GM12878 (cell line): ENCODE measurements at regions not wholly inside any gene's neighbourhood (a gene's known extent, or its start where the extent isn't known, plus 50 kb on each side); places are given as distances from the start of the nearest gene placed in this dataset.

Experiments
- BHLHE40 ChIP-seq, 2 experiments: fragments of 450-650 bp in 1 of 2; IDR thresholded peaks; 2 replicates each; pipeline ENCODE4 v1.6.1; 2011 to 2017; ENCODE audit warnings: low read depth in 2 of 2, borderline replicate concordance in 1 of 2, improper control_type of control experiment in 1 of 2, low read length in 1 of 2, mild to moderate bottlenecking in 1 of 2
- CBX5 ChIP-seq: sonication (generic); IDR thresholded peaks from 2 replicates; pipeline ENCODE4 v1.6.1; 2016; ENCODE audit warnings: low read depth, moderate library complexity, mild to moderate bottlenecking, inconsistent platforms
- DPF2 ChIP-seq: fragments of 450-650 bp; IDR thresholded peaks from 2 replicates; pipeline ENCODE4 v1.6.1; 2017; ENCODE audit warnings: mild to moderate bottlenecking
- E2F4 ChIP-seq: IDR thresholded peaks from 2 replicates; pipeline ENCODE4 v1.6.1; 2012; ENCODE audit warnings: low read depth, low read length, improper control_type of control experiment
- FOS ChIP-seq: IDR thresholded peaks from 3 replicates; pipeline ENCODE4 v1.6.1; 2011; ENCODE audit warnings: borderline replicate concordance; ENCODE audit not compliant: insufficient read length; ENCODE audit errors: extremely low read depth
- FOXK2 ChIP-seq: fragments of 450-650 bp; IDR thresholded peaks from 2 replicates; pipeline ENCODE4 v1.6.1; 2017; ENCODE audit warnings: mild to moderate bottlenecking, moderate library complexity
- GATAD2B ChIP-seq: fragments of 450-650 bp; conservative IDR thresholded peaks from 2 replicates; pipeline ENCODE4 v1.6.1; 2017; ENCODE audit warnings: low read depth, mild to moderate bottlenecking, moderate library complexity
- HDAC2 ChIP-seq: fragments of 200-600 bp; sonication (generic); IDR thresholded peaks from 2 replicates; pipeline ENCODE4 v1.6.1; 2017
- IKZF1 ChIP-seq: fragments of 450-650 bp; conservative IDR thresholded peaks from 2 replicates; pipeline ENCODE4 v1.6.1; 2017; ENCODE audit warnings: antibody characterized with exemption, mild to moderate bottlenecking
- KDM1A ChIP-seq: fragments of 200-600 bp; sonication (generic); IDR thresholded peaks from 2 replicates; pipeline ENCODE4 v1.6.1; 2016; ENCODE audit warnings: borderline replicate concordance
- LARP7 ChIP-seq: fragments of 450-650 bp; IDR thresholded peaks from 2 replicates; pipeline ENCODE4 v1.6.1; 2017; ENCODE audit warnings: mild to moderate bottlenecking
- PAX8 ChIP-seq: fragments of 450-650 bp; IDR thresholded peaks from 2 replicates; pipeline ENCODE4 v1.6.1; 2017; ENCODE audit warnings: mild to moderate bottlenecking, moderate library complexity
- PKNOX1 ChIP-seq: fragments of 450-650 bp; IDR thresholded peaks from 2 replicates; pipeline ENCODE4 v1.6.1; 2016; ENCODE audit warnings: mild to moderate bottlenecking
- POLR2AphosphoS5 ChIP-seq: IDR thresholded peaks from 2 replicates; pipeline ENCODE4 v1.6.1; 2011; ENCODE audit warnings: mild to moderate bottlenecking, low read length, inconsistent platforms
- RELB ChIP-seq: fragments of 450-650 bp; IDR thresholded peaks from 2 replicates; pipeline ENCODE4 v1.6.1; 2017; ENCODE audit warnings: low read depth, mild to moderate bottlenecking, moderate library complexity
- RUNX3 ChIP-seq: IDR thresholded peaks from 2 replicates; pipeline ENCODE4 v1.6.1; 2012; ENCODE audit warnings: low read length, inconsistent platforms
- SMARCA5 ChIP-seq: fragments of 450-650 bp; IDR thresholded peaks from 2 replicates; pipeline ENCODE4 v1.6.1; 2017; ENCODE audit warnings: mild to moderate bottlenecking
- SMC3 ChIP-seq: IDR thresholded peaks from 2 replicates; pipeline ENCODE4 v1.6.1; 2011; ENCODE audit warnings: low read length, improper control_type of control experiment, borderline replicate concordance
- SREBF1 ChIP-seq: IDR thresholded peaks from 2 replicates; pipeline ENCODE4 v1.6.1; 2012; ENCODE audit warnings: mild to moderate bottlenecking, low read length
- STAT1 ChIP-seq: fragments of 450-650 bp; conservative IDR thresholded peaks from 2 replicates; pipeline ENCODE4 v1.6.1; 2014; ENCODE audit warnings: antibody characterized with exemption, mild to moderate bottlenecking
- USF2 ChIP-seq: IDR thresholded peaks from 2 replicates; pipeline ENCODE4 v1.6.1; 2011; ENCODE audit warnings: low read depth, low read length, improper control_type of control experiment, borderline replicate concordance
- ZBTB4 ChIP-seq: fragments of 450-650 bp; formaldehyde crosslinking; IDR thresholded peaks from 2 replicates; pipeline ENCODE4 v1.4.0; 2022; ENCODE audit warnings: mild to moderate bottlenecking, moderate library complexity
- ZNF274 ChIP-seq: IDR thresholded peaks from one replicate; pipeline ENCODE4 v1.8.0; 2011; ENCODE audit not compliant: insufficient read length, insufficient read depth
- ZNF384 ChIP-seq: IDR thresholded peaks from 2 replicates; pipeline ENCODE4 v1.6.1; 2012; ENCODE audit warnings: low read depth, mild to moderate bottlenecking, low read length, improper control_type of control experiment, borderline replicate concordance
- ZNF622 ChIP-seq: fragments of 450-650 bp; IDR thresholded peaks from 2 replicates; pipeline ENCODE4 v1.6.1; 2017; ENCODE audit warnings: mild to moderate bottlenecking, inconsistent platforms

GRCh38 chr6:119444642-119445557 is 95.3 kb upstream of the MAN1A1 start (continued):
- peak; percentile 57; the same call in 1 of the 2 replicates for TF ChIP-seq RELB
- no peak for TF ChIP-seq ZNF274
- no peak for TF ChIP-seq CBX5
- no peak for TF ChIP-seq STAT1
- TF ChIP-seq HDAC2 = no peak
- no peak for TF ChIP-seq SMC3
- no peak for TF ChIP-seq ZBTB4 (CRISPR knock-in tag)
- no peak for TF ChIP-seq GATAD2B
- no peak for TF ChIP-seq PKNOX1
- TF ChIP-seq ZNF384 = no peak
- peak; percentile 74; the same call in 1 of the 2 replicates for TF ChIP-seq DPF2
- 0 out of 4 replicates have a peak, but pooled peaks of 1 of the 2 experiments have one; percentile 38 for TF ChIP-seq BHLHE40 (IDR thresholded peaks at IDR 0.05; ENCODE audit: borderline replicate concordance in 1 of 2, low read depth in 2 of 2, low read length in 1 of 2)
- TF ChIP-seq POLR2AphosphoS5 = no peak
- TF ChIP-seq KDM1A = no peak
- TF ChIP-seq SREBF1 = no peak
- TF ChIP-seq RUNX3 = peak; percentile 76
- TF ChIP-seq USF2 = no peak
- no peak for TF ChIP-seq SMARCA5
- no peak for TF ChIP-seq LARP7
- no peak for TF ChIP-seq PAX8
- TF ChIP-seq FOXK2 = no peak
- no peak for TF ChIP-seq E2F4
- TF ChIP-seq FOS = no peak
- no peak for TF ChIP-seq ZNF622
- peak; percentile 80 for TF ChIP-seq IKZF1
